Medulla oblongata (tissue), 1 donor: ENCODE measurements at regions not wholly inside any gene's neighbourhood (a gene's known extent, or its start where the extent isn't known, plus 50 kb on each side); places are given as distances from the start of the nearest gene placed in this dataset.
"Not testable (repeated sequence)": the region's sequence is repeated elsewhere in the genome, so short reads cannot be mapped to it uniquely, and the experiment has no call there.

Experiments used
- DNase-seq: peaks from one replicate; pipeline ENCODE4 v3.0.0-alpha.2; 2015; ENCODE audit errors: extremely low spot score

GRCh38 chr15:79606831-79607355, 174.8 kb downstream of the MINAR1 start:
- DNase-seq: no peak

DNA sequence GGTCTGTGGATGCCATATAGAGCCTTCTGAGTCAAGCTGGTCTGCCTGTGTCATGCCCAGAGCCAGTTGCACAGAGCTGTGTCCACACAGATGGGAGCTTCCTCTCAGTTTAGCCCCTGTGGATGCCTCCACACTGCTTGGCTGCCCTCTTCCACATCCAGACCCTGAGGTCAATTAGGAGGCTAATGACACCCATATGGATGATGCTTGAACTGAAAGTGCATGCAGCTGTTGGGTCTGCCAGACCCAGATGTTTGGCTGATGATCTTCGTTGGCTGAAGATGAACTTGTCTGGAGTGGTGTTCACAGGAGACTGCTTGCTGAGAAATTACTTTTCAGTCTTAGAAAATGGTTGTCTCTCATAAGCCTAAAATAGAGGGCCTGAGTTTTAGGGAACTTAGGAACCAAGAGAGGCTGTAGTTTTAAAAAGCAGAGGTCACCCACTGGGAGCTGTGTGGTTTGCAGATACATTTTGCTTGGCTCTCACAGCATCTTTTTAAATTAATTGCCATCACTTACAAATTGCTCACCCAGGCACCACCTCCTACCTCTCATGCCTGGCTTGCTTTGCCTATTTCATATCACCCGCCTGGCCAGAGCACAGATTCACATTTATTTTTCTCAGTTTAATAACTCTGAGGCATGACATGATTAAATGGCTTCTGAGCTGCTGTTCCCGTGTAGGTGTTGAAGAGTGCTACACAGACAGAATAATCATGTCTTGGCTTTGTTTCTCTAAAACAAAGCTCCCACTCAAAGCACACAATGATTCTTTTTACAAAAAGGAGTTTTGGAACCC, 176.1 kb downstream of the MINAR1 start:
- no peak for DNase-seq

- DNase-seq: no peak
Measured at GRCh38 chr15:79609506-79609905, 177.4 kb downstream of the MINAR1 start.

GRCh38 chr15:79610021-79610420, 177.9 kb downstream of the MINAR1 start:
- DNase-seq: no peak

DNA sequence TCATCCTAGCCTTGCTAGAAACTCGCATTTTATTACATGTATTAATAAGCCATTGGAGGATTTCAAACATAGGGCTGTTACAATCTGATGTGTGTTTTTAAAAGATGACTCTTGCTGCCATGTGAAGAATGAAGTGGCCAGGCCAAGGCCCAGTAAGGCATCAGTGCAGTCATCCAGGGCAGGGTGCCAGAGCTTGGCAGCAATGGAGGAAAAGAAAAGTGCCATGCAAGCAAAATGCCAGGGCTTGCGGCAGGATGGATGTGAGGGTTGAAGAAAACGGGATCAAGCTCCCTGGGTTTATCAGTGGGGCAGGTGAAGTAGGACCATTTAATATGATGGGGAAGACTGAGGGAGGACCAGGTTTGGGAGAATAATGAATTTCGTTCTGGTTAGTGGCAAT, 183.6 kb downstream of the MINAR1 start:
- DNase-seq: peak; percentile 24

DNA sequence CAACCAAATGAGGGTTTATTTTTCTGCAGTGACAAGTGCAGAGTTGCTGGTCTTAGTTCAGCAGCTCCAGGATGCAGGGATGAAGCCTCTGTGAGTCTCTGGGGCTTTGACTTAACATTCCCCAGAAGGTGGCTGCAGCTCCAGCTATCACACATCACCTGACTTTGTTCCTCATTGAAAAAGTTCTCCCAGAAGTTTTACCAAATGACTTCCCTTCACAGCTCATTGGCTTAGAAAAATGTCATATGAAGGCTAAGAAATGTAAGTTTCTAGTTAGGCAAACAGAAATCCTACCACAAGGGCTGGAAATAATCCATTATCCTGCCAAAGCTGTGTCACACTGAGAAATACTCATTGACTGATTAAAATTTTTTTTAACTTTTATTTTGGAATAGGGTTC, 184.9 kb downstream of the MINAR1 start:
- DNase-seq: no peak

DNA sequence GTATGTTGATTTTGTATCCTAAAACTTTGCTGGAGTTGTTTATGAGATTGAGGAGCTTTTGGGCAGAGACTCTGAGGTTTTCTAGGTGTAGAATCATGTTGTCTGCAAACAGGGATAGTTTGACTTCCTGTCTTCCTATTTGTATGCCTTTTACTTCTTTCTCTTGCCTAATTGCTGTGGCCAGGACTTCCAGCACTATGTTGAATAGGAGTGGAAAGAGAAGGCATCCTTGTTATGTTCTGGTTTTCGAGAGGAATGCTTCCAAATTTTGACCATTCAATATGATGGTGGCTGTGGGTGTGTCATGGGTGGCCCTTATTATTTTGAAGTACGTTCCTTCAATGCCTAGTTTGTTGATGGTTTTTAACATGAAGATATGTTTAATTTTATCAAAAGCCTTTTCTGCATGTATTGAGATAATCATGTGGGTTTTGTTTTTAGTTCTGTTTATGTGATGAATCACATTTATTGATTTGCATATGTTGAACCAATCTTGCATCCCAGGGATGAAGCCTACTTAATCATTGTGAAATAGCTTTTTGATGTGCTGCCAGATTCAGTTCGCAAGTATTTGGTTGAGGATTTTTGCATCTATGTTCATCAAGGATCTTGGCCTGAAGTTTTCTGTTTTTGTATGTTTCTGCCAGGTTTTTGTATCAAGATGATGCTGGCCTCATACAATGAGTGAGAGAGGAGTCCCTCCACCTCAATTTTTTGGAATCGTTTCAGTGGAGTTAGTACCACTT, 188.1 kb downstream of the MINAR1 start:
- DNase-seq: no peak

- not testable (repeated sequence) for DNase-seq
Measured at GRCh38 chr15:79621805-79622204, 189.7 kb downstream of the MINAR1 start.

DNA sequence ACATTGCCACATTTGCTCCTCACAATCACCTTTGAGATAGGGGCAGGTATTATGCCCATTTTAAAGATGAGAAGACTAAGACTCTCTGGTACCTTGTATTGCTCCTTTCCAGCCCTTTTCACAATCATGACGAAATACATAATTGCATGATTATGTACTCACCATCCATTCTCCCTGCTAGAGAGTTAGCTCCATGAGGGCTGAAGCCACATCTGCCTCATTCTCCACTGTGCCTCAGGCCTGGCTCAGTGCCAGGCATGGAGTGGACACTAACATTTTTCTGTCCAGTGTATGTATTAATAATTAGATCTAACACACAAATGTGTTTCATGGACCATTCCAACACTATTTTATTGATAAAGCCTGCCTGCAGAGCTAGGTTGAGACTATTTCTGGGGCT, 191.4 kb downstream of the MINAR1 start:
- no peak for DNase-seq

DNA sequence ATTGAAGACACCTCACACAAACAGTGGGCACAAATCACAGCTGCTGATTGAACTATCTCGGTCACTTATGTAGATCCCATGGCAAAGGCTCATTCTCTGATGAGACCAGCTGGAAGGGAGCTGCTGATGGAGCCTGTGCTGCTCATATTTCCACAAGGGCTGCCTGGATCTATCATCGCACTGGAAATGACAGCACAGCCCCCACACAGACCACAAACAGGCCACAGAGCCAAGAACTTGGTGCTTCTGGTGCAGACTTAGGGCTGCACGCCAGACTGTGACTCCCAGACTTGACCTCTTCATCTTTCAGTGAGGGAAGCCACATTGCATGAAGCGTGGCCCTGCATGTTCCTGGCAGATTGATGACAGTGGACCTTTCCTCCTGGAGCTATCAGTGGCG, 197.6 kb downstream of the MINAR1 start:
- no peak for DNase-seq

DNA sequence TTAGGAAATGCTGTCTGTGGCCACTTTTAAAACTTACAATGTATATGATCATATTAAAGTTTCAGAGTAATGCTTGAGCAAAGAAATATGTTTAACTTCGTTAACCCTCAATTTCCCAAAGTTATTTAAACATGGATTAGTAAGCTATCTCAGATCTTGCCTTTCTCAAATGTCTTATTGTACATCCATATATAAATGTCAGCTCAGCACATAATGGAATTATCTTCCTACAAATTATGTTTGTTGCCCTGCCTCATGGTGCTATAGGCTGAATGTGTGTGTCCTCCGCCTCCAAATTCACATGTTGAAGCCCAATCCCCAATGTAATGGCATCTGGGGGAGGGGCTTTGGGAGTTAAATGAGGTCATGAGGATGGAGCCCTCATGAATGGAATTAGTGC, 200.3 kb downstream of the MINAR1 start:
- DNase-seq: no peak

DNA sequence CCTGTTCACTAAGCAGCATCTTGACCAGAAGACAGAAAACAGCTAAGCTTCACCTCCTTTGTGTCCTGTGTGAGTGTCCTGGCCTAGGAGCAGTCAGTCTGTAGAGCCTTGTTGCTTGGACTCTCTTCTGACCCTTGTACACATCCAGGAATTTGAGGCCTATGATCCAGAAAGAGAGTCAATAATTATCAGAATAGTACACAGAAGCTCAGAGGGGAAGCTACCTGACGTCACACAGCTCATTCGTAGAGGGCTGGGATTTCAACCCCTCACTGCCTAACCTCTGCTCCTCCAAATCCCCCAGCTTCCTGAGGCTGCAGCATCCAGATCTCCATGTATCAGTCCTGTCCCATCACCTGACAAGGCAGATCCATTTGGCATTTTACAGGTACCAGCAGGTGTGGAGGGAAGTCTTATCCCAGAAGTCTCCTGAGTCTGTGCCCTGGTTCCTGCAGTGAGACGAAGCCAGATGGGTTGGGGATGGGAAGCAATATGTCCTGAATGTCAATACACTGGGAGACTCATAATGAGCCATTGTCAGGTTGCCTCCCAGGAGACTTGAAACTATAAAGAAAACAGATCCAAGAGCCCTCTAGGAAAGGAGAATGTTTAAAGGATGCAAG, 203.1 kb downstream of the MINAR1 start:
- no peak for DNase-seq

DNA sequence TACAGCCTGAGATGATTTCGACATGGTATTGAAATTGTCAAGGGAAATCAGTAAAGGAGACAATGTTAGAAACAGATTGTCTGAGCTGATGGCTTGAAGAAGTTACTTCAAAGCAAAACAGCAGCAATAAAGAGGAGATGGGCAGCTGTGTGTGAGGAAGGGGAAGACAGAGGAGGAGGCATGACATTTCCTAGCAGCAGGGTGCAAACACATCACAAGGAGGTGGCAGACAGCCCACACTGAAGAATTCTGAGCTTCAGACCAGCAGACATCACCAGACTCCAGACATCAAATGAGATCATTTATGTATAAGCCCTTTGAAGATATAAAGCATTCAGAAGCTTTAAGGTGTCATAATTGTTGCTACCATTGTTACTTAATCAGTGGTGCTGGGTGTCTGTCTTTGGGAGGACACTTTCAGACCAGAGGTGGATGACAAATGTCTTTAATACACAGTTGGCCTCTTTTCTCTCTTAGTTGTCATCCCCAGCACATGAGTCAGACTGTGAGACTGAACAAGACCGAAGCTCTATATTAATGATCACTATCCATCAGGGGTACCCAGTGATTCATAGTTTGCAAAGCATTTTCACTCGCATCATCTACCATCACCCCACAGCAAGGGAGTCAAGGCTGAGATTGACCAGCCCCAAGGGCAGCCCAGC, 203.9 kb downstream of the MINAR1 start:
- no peak for DNase-seq

GRCh38 chr15:79640206-79640605, 208.1 kb downstream of the MINAR1 start:
- no peak for DNase-seq

- DNase-seq: no peak
Measured at GRCh38 chr15:79641841-79642240, 209.7 kb downstream of the MINAR1 start.

- DNase-seq: no peak
Measured at GRCh38 chr15:79643393-79643792, 211.3 kb downstream of the MINAR1 start.

- no peak for DNase-seq
Measured at GRCh38 chr15:79644091-79644490, 212.0 kb downstream of the MINAR1 start.

- DNase-seq: not testable (repeated sequence)
Measured at GRCh38 chr15:79652972-79653371, 220.8 kb downstream of the MINAR1 start.

DNA sequence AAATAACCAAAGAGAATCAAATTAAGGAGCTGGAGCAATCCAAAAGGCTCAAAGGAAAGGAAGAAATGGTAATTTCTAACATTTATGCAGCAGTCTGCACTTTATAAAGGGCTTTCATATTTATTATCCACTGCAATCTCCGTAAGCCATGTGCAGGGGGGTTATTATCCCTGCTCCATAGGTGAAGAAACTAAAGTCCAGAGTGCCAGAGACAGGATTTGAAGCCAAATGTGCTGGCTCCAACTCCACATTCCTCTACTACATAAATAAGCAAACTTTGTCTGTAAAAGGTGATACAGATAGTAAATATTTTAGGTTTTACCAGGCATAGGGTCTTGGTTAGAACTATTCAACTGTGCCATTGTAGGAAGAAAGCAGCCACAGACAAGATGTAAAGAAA, 221.4 kb downstream of the MINAR1 start:
- no peak for DNase-seq

DNA sequence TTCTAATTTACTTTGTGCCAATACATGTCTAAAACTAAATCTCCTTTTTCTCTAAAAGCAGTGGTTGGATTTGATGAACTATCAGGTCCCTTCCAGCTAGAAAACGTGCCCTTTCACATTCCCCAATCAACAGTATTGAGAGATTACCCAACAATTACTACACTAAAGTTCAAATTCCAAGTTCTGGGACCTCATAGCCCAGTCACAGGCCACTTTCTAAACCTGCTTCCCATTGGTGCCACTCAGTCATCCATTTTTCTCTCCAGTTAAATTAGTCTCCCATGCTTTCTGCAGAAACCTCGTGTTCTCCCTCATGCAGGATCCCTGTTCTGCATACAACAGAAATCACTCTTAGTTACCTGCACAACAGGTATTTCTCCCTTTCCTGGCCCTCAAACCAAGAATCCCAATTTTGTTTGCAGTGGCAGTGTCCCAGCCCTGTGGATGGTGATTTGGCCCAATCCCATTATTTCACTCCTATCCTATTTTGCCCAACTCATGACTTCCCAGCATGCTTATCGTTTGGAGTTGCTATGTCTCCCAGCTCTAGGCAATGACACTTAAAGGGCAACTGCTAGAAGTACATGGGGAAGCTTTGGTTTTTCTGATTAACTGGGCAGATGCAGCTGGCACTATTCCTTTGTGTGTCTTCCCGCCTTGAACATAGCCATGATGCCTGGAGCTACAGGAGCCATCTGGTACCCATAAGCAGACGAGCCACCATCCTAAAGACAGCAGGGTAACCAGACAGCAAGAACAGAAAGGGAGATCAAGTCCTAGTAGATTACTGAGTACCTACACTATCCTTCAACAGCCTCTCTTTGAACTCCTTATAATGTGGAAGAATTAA, 224.2 kb downstream of the MINAR1 start:
- DNase-seq: no peak

GRCh38 chr15:79657722-79658121, 225.6 kb downstream of the MINAR1 start:
- no peak for DNase-seq
